ENCODE measurements at regions not wholly inside any gene's neighbourhood (a gene's known extent, or its start where the extent isn't known, plus 50 kb on each side); places are given as distances from the start of the nearest gene placed in this dataset.

DNA sequence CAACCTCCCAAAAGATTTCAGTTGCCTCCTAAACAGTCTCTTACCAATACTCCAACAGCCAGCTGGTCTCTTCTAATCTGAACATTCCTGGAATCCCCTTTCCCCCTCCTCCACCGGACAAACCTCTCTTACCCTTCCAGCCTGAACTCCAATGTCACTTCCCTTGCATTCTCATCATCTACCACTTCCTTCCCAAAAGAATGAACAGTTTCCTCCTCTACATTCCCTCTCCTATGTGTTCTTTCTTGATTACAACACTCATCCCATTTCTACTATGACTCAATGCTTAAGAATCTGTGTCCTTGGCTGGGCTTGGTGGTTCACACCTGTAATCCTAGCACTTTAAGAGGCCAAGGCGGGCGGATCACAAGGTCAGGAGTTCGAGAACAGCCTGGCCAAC lies 417.1 kb downstream of the SETD4 start:
- no peak for DNase-seq

DNA sequence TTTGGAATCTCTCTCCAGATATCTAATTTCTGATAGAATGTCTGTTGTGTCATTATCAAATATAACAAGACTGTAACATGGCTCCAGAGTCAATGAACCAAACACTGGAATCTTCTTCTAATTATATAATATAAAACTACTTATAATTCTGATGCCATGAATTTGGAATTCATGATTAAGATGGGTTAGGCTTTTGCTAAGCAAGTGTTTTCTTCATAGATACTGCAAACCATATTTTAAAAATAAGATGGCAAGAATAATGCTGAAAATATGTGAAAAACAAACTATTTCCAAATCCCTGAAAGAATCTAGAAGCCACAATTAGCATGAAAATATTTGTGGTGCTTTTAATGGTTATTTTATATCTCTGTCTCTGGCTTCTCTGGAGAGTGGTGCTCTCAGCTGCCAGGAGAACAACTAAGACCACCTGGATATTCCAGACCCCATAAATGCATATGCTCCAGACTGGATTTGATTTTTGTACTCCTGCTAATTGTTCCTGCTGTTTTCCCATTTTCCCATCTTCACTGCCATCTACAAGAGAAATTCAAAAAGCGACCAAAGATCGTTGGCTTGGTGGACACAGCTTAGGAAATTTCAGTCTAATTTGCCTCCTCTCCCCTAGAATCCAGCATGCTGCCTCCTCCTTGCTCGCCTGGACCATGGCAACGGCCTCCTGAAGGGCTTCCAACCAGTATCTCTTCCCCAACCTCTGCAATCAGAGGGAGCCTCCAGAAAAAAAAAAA lies 418.9 kb downstream of the SETD4 start:
- no peak for DNase-seq

DNA sequence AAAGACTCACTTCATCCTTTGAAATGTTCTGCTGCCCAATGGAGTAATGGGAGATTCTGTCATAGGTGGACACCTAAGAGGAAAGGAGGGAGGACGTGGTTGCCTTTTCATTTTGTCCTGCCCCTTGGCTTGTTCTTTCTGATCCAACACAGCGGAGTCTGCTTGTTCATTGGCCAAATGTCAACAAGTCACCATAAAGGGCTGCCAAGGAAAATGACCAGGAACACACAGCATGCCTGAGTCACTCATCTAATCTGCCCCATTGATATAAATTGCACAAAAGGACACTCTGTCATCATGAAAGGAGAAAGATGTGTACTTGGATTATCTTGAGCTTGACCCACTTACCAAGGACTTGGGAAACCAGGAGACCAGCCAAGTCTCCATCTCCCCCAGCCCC lies 422.9 kb downstream of the SETD4 start:
- DNase-seq = no peak

DNA sequence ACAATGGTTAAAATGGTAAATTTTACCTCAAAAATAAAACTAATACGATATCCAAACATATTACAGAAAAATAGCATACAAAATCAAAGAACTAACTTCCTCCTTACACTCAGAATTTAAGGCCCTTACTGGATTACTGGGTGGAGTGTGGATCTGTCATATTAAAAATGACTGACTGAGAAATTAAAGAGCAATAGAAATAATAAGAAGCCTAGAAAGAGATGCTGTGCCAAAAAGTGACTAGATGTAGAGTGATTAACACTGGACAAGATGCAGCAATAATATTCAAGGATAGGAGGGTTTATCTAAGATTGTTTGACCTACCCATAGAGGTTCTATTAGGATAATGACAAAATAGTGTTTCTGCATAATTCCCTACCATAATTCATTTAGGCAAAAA lies 424.3 kb downstream of the SETD4 start:
- no peak for DNase-seq

DNA sequence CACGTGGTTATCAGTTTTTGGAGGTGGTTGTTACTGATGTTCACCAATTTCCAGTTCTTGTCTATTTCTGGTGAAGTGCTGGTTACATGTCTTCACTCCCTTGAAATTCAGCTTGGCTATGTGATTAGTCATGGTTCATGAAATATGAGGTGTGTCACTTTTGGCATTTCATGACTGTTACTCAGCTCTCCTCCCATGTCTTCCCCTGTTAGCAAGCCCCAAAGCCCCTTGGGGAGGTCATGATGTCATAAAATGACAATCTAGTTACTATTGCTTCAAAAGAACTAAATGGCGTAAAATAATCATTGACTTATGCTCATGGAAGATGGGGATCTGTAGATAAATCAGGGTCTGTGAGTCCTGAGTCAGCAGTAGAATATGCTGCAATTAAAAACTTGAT lies 425.1 kb downstream of the SETD4 start:
- DNase-seq = no peak

DNA sequence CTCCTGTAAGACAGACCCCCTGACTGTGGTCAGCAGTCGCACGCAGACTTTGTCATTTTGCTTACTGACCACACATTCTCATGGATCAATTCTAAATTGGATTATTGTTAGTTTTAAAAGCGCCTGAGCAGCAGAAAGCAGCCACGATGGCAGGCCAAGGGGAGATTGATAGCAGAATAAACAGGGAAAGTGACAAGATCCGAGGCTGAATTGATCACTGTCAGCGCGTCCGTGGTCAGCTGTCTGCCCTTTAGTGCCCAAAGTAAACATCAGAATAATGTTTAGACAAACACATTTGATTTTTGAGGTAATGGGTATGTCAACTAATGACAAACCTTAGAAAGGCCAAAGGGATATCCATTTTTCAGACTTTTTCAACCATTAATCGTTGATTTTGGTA lies 426.8 kb downstream of the SETD4 start:
- no peak for DNase-seq

DNA sequence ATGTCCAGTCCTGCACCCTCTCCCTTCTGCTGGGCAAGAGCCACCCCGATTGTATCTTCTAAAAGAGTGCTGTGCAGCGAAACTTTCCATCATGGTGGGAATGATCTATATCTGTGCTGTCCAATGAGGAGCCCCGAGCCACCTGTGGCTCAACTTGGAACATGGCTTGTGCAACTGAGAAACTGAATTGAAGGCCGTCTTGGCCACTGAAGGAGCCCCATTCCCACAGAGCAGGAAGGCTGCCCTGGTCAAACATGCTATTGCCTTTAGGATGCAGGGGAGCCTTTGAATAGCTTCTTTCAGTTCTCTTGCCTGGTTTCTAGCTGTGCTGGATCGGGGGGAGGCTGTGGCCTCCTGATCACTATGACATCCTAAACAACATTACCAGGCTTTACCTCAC lies 427.6 kb downstream of the SETD4 start:
- DNase-seq = no peak

DNA sequence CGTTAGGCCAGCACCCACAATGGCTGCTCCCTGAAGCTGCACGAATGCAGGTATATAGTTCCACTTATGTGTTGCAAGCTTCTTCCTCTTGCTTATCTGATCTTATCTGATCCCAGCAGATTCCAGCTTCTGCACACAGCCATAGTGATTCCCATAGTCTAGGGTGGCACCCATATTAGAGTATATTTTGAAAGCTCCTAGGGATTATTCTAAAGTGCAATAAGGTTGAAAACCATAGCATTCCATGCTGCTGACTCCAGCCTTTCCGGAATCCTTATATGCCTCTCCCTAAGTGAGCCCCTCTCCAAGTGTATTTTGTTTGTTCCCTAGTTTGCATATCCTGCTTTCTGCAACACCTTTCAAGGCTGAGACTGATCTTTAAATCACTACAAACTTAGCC lies 432.0 kb downstream of the SETD4 start:
- no peak for DNase-seq

DNA sequence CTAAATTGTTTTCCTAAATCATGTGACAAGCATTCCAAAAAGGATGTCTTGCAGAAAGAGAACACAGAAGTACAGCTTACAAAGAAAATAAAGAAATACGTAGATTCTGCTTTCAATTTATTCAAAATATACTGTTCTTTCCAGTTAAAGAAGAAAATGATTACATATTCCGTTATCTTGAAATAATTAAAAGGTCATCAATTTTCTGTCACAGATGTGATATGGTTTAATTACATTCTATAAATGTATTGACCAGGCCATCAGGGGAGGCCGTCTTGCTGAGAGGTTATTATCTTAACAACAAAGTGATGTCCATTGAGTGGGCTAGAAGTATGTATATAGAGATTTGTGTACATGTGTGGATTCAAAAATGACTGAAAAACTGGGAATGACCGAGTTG lies 432.9 kb downstream of the SETD4 start:
- DNase-seq = no peak

DNA sequence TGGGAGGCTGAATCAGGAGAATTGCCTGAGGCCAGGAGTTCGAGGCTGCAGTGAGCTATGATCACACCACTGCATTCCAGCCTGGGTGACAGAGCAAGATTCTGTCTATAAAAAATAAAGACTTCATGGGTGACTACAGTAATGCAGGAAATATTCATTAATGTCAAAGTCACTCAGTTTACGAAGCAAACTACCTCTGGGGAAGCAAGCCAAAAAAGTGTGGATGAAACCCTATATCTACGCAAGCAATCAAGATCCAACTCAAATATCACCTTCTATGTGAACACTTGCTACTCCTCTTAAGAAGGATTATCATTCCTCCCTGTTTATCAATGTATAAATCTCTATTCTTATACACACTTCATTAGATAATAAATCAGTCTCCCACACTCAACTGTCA lies 434.8 kb downstream of the SETD4 start:
- DNase-seq = no peak

DNA sequence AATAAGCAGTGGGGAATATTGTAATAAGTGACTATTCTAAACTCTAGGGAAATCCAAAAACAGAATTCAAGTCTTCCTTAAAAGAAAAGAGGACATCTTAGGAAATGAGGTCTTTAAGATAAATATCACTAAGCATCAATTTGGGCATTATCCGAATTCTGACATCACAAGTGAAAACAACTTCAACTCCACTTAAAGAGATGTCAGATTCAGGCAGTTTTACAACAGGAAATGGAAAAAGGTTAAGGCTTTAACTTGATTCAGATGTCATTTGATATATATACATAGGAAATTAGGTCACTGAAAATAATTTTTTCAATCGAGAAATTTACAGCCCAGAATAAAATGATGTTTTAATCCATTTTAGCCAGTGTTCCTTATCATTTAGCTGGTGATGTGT lies 435.4 kb downstream of the SETD4 start:
- DNase-seq = no peak

DNA sequence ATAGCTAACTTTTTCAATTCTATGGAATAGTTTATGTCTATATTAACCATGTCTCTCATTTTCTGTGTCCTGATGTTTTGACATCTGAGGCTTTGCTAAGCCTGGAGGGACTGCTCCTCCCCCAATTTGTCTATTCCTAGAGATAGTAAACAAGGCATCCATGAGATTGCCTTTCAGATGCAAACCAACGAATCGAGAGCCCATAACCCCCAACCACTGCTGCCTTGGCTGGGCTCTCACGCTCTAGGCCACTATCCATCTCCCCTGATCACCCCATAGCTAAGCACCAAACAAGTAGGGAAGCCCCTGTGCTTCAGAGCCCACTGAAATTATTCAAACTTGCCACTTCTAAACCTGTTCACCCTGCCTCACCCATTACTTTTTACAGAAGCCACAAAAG lies 437.7 kb downstream of the SETD4 start:
- no peak for DNase-seq

DNA sequence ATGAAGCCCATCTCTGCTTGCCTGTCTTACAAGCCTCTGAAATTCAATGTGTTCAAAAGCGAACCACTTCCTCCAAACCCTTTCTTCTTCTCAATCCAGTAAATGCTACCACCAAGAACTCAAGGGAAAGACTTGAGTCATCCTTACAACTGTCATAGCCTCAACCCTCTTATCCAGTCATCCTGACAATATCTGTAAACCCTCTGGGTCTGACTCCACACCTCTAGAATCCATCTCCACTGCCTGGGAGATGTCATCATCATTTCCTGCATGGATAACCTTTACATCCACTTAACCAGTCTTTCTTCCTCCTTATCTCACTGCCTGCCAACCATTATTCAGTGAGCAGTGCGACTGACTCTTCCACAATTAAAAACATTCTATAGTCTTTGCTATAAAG lies 441.1 kb downstream of the SETD4 start:
- no peak for DNase-seq

DNA sequence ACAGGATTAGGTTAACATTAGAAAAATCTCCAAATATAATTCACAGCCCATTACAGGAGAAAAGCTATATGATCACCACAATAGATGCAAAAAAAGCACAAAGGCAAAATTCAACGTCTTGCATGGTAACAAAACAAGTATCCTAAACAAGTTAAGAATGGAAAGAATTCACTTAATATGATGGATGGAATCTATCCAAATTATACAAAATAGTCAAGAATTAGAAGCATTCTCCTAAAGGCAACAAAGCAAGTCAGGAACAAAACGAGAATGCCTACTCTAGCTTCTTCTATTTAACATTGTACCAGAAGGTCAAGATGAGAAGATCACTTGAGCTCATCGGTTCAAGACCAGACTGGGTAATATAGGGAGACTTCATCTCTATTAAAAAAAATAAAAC lies 442.8 kb downstream of the SETD4 start:
- DNase-seq = no peak

DNA sequence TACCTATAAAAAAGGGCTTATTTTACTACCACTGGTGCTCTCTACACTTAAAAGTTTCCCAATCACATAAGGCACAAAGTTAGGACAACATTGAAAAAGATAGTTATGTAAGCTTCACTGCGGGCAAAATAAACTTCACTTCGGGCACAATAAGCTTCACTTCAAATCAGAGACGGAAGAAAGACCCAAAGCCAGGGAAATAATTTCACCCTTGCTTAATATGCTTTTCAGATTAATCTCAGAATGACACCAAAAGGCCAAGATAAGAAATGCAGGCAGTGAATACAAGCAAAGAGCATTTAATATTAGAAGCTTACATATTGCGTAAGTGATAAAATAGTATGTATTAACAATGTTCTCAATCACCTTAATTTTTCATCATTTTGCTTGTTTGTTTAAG lies 444.2 kb downstream of the SETD4 start:
- DNase-seq = no peak

DNA sequence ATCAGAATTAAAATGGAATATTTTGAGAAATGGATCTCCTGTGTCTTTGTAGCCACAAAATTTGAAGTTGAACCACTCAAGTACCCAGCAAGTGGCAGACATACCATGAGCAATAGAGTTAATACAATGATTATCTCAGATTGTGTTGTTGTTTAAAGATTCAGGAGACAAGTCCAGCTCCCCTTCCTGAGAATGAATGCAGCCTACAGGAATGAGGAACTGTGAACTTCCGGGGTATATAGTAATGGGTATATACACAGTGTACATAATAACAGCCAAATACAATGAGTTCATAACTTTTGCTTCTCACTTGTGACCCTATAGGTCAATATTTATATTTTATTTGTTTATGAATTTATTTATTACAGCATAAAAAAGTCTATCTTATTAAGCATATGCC lies 445.0 kb downstream of the SETD4 start:
- no peak for DNase-seq

DNA sequence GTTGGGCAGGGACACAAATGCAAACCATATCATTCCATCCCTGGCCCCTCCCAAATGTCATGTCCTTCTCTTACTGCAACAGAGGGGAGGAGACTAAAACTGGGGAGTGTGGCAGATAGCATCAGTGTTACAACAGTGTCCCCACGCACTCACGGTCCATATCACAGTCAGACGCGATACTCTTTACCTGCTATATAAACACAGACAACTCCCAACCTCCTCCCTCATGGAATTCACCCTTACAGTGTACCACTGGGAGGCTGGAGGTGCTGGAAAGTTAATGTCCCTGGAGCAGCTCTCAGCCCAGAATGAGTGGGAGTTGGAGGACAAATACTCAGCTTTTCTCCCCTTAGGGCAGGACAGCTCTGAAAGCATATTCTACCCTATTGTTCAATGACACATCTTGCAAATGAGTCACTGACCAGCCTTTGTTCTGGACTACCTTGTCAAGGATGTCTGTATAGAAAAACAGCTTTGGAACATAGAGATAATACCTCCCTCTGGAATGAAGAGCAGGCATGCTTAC lies 445.9 kb downstream of the SETD4 start:
- DNase-seq = no peak

DNA sequence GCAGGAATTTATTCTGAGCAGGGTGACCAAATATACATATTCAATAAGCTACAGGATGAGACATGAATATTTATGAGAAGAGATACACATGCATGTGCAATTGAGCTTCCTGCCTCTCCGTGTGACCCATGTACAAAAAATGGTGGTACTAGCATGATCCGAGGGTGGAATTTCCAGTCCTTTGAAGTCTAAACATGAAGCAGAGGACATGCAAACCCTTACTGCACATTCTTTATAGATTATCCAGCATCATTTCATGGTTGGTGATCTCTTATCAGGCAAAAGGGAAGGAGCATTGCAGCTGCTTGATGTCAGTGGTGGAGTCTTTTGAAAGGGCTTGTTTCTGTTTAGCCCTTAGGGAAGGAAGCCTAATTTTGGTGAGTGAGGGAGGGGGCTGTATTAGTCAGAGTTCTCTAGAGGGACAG lies 448.6 kb downstream of the SETD4 start:
- DNase-seq = no peak

DNA sequence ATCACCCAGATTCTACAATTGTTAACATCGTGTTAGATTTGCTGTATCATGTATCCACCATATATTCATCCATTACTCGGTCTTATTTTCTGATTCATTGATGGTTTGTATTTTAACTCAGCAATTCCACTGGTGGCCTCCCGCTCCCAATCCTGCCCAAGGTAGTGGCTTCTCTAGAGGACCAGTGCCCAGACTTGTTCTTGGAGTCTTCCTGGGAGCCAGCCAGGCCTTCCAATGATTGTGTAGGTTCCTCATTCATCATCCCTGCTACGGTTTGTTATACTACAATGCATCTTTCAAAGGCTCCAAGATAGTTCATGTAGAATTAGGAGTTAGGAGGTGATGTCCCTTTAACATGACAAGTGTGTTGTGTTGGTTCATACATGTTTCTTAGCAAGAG lies 451.1 kb downstream of the SETD4 start:
- no peak for DNase-seq

DNA sequence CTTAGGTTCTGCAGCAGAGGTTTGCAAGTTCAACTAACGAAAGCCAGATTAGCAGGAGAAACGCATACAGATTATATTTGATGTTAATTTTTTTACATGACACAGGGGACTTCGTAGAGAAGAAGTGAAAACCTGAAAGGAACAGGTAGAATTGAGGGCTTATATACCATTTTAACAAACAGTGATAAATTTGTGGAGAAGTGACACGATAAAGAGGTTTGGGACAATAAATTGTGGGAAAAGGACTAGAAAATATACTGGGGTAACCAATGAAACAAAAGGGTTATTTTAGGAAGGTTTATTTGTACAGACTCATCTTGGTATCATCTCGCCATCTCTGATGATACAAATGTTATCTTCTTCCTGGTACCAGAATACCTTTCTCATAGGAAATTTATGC lies 452.9 kb downstream of the SETD4 start:
- no peak for DNase-seq

DNA sequence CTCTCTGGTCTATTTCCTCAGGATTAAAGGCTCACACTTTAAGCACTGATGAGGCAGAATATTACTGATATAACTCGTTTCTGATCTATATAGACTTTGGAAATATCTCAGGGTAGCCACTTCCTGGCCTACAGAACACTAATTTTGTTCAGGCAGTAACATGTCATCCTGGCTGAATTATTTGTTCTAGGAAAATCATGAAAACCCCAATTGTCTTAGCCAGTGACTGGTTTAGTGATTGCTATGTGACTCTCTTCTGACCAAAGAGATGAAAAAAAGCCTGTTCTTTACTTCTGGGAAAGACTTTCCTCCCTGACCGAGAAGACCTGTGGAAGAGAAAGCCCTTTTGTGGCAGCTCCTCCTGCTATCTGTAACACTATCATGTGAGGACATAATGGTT lies 453.7 kb downstream of the SETD4 start:
- no peak for DNase-seq

DNA sequence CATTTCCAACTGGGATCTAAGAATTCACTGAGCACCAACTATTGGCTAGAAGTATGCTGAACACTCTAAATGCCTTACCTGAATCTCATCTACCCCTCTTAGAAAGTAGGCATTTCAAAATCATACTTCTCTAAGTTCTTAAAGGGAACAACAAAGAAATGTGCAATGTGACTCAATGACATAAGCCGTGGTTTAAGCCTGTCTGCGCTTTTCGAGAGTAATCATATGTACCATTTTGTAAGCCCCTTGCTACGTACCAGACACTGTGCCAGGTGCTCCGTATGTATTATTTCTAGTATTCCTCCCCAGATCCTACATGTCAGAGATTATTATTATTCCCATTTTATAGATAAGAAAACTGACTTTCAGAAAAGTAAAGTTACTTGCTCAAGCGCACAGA lies 454.2 kb downstream of the SETD4 start:
- no peak for DNase-seq

DNA sequence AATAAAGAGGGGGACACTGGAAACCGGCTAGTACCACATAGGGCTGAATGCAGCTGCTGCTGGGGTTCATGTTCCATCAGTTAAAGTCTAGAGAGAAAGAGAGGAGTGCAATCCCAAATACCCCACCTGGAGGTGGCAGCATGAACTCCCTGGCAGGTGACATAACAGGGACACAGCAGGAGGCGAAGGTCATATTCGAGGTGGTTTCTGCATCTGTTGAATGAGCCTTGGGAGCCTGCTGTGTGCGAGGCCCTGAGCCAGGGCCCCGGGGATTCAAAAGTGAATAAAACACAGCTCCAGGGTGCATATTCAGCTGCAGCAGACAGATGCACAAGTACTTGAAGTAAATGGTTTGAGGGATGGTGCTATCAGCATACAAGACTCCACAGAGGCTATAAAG lies 456.8 kb downstream of the SETD4 start:
- no peak for DNase-seq

DNA sequence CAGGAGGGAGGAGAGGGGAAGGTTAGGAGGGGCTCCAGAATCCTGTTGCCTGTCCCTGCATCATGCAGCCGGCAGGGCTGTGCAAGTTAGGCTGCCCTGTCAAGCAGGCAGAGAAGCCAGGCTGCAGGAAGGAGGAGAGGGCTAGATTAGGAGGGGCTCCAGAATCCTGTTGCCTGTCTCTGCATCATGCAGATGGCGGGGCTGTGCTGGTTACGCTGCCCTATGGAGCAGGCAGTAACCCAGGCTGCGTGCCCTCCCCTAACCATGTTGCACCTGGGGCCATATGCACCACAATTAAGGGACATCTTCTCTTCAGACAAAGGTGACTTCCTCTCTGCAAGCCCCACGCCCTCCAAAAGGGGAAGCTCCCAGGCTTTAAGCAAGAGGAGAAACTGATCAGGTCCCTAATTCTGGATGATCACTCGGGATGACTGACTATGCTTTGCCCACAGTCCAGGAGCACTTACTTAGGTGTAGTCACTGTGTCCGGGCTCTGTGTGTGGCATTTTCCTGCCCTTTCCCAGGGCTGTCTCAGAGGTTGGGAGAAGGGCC lies 457.4 kb downstream of the SETD4 start:
- DNase-seq = no peak

DNA sequence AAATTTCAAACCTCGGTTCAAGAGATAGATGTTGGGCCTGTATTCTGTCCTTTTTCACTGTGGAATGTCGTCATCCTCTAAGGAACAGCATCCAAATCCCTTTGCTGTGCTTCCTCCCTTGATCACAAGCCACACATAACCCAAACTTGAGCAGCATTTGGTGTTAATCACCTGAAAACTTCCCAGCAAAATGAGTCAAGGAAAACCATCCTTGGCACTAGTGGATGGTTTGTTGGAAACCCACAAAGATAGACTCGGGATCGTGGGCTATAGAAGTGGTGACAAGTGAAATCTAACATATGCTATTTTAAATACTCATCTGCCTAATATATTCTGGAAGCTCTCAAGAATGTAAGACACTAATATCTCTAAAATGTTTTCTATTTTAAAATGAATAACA lies 459.1 kb downstream of the SETD4 start:
- no peak for DNase-seq
